ENCODE measurements at regions not wholly inside any gene's neighbourhood (a gene's known extent, or its start where the extent isn't known, plus 50 kb on each side); places are given as distances from the start of the nearest gene placed in this dataset.

GRCh38 chr1:37149296-37149695 is 115.0 kb upstream of the GRIK3 start:
- H3K36me3 ChIP-seq (ENCODE audit: insufficient read depth, low read length): no peaks in the 10 kb centered on the region
- TF ChIP-seq POLR2AphosphoS5 (IDR thresholded peaks at IDR 0.05; ENCODE audit: borderline replicate concordance, low read depth, low read length) (no peak), EZH2 (IDR thresholded peaks at IDR 0.05) (no peak), FOXP2 (optimal IDR thresholded peaks at IDR 0.05; ENCODE audit: control extremely low read depth, extremely low read length, insufficient read depth) (no peak)
- DNase-seq (ENCODE audit: low read depth, low spot score): no peak
- no peak overlapping the region for H3K9ac ChIP-seq (ENCODE audit: insufficient read length)
- H3K27ac ChIP-seq: no peak overlapping the region
- H3K4me3 ChIP-seq: no peak overlapping the region
- H3K9me3 ChIP-seq (ENCODE audit: low read depth, low read length): no peaks in the 10 kb centered on the region

GRCh38 chr1:37150986-37151385 is 116.7 kb upstream of the GRIK3 start:
- H3K27ac ChIP-seq: no peak overlapping the region
- no peak overlapping the region for H3K9ac ChIP-seq (ENCODE audit: insufficient read length)
- no peak overlapping the region for H3K4me3 ChIP-seq
- no peak for DNase-seq (ENCODE audit: low read depth, low spot score)
- H3K36me3 ChIP-seq (ENCODE audit: insufficient read depth, low read length): no peaks in the 10 kb centered on the region
- H3K9me3 ChIP-seq (ENCODE audit: low read depth, low read length): no peaks in the 10 kb centered on the region
- TF ChIP-seq EZH2 (IDR thresholded peaks at IDR 0.05) (no peak), POLR2AphosphoS5 (IDR thresholded peaks at IDR 0.05; ENCODE audit: borderline replicate concordance, low read depth, low read length) (no peak), FOXP2 (optimal IDR thresholded peaks at IDR 0.05; ENCODE audit: control extremely low read depth, extremely low read length, insufficient read depth) (no peak)

GRCh38 chr1:37151789-37152188 is 117.5 kb upstream of the GRIK3 start:
- no peaks in the 10 kb centered on the region for H3K9me3 ChIP-seq (ENCODE audit: low read depth, low read length)

GRCh38 chr1:37152491-37152890 is 118.2 kb upstream of the GRIK3 start:
- TF ChIP-seq POLR2AphosphoS5 (IDR thresholded peaks at IDR 0.05; ENCODE audit: borderline replicate concordance, low read depth, low read length) (no peak), EZH2 (IDR thresholded peaks at IDR 0.05) (no peak)
- Histone ChIP-seq H3K4me3 (no peak overlapping the region), H3K9me3 (ENCODE audit: low read depth, low read length) (no peaks in the 10 kb centered on the region), H3K27ac (no peak overlapping the region), H3K9ac (ENCODE audit: insufficient read length) (no peak overlapping the region), H3K36me3 (ENCODE audit: insufficient read depth, low read length) (no peaks in the 10 kb centered on the region)
- DNase-seq (ENCODE audit: low read depth, low spot score): no peak

More at GRCh38 chr1:37151789-37152188, 117.5 kb upstream of the GRIK3 start:
- no peak for DNase-seq (ENCODE audit: low read depth, low spot score)
- Histone ChIP-seq H3K27ac (no peak overlapping the region), H3K36me3 (ENCODE audit: insufficient read depth, low read length) (no peaks in the 10 kb centered on the region), H3K9ac (ENCODE audit: insufficient read length) (no peak overlapping the region), H3K4me3 (no peak overlapping the region)
- TF ChIP-seq EZH2 (IDR thresholded peaks at IDR 0.05): no peak
- TF ChIP-seq FOXP2 (optimal IDR thresholded peaks at IDR 0.05; ENCODE audit: control extremely low read depth, extremely low read length, insufficient read depth): no peak
- no peak for TF ChIP-seq POLR2AphosphoS5 (IDR thresholded peaks at IDR 0.05; ENCODE audit: borderline replicate concordance, low read depth, low read length)

- Histone ChIP-seq H3K36me3 (ENCODE audit: insufficient read depth, low read length) (no peaks in the 10 kb centered on the region), H3K9ac (ENCODE audit: insufficient read length) (no peak overlapping the region), H3K9me3 (ENCODE audit: low read depth, low read length) (no peaks in the 10 kb centered on the region), H3K4me3 (no peak overlapping the region), H3K27ac (no peak overlapping the region)
- no peak for DNase-seq (ENCODE audit: low read depth, low spot score)
- TF ChIP-seq POLR2AphosphoS5 (IDR thresholded peaks at IDR 0.05; ENCODE audit: borderline replicate concordance, low read depth, low read length): no peak
- no peak for TF ChIP-seq EZH2 (IDR thresholded peaks at IDR 0.05)
- no peak for TF ChIP-seq FOXP2 (optimal IDR thresholded peaks at IDR 0.05; ENCODE audit: control extremely low read depth, extremely low read length, insufficient read depth)
Measured at GRCh38 chr1:37153116-37154100, 119.1 kb upstream of the GRIK3 start.

- no peak for DNase-seq (ENCODE audit: low read depth, low spot score)
- H3K27ac ChIP-seq: no peak overlapping the region
- no peaks in the 10 kb centered on the region for H3K9me3 ChIP-seq (ENCODE audit: low read depth, low read length)
- no peak overlapping the region for H3K4me3 ChIP-seq
- TF ChIP-seq FOXP2 (optimal IDR thresholded peaks at IDR 0.05; ENCODE audit: control extremely low read depth, extremely low read length, insufficient read depth): no peak
- no peak for TF ChIP-seq POLR2AphosphoS5 (IDR thresholded peaks at IDR 0.05; ENCODE audit: borderline replicate concordance, low read depth, low read length)
- no peak for TF ChIP-seq EZH2 (IDR thresholded peaks at IDR 0.05)
- no peaks in the 10 kb centered on the region for H3K36me3 ChIP-seq (ENCODE audit: insufficient read depth, low read length)
- no peak overlapping the region for H3K9ac ChIP-seq (ENCODE audit: insufficient read length)
Measured at GRCh38 chr1:37156646-37157045, 122.3 kb upstream of the GRIK3 start.

GRCh38 chr1:37157634-37158033 is 123.3 kb upstream of the GRIK3 start:
- H3K9me3 ChIP-seq (ENCODE audit: low read depth, low read length): no peaks in the 10 kb centered on the region
- no peak overlapping the region for H3K27ac ChIP-seq
- H3K4me3 ChIP-seq: no peak overlapping the region
- no peaks in the 10 kb centered on the region for H3K36me3 ChIP-seq (ENCODE audit: insufficient read depth, low read length)
- DNase-seq (ENCODE audit: low read depth, low spot score): no peak
- H3K9ac ChIP-seq (ENCODE audit: insufficient read length): no peak overlapping the region
- TF ChIP-seq EZH2 (IDR thresholded peaks at IDR 0.05) (no peak), POLR2AphosphoS5 (IDR thresholded peaks at IDR 0.05; ENCODE audit: borderline replicate concordance, low read depth, low read length) (no peak), FOXP2 (optimal IDR thresholded peaks at IDR 0.05; ENCODE audit: control extremely low read depth, extremely low read length, insufficient read depth) (no peak)

GRCh38 chr1:37158113-37158749 is 123.9 kb upstream of the GRIK3 start:
- no peak for DNase-seq (ENCODE audit: low read depth, low spot score)
- no peak overlapping the region for H3K27ac ChIP-seq
- TF ChIP-seq EZH2 (IDR thresholded peaks at IDR 0.05) (no peak), POLR2AphosphoS5 (IDR thresholded peaks at IDR 0.05; ENCODE audit: borderline replicate concordance, low read depth, low read length) (no peak), FOXP2 (optimal IDR thresholded peaks at IDR 0.05; ENCODE audit: control extremely low read depth, extremely low read length, insufficient read depth) (no peak)
- H3K4me3 ChIP-seq: no peak overlapping the region
- H3K9me3 ChIP-seq (ENCODE audit: low read depth, low read length): no peaks in the 10 kb centered on the region
- H3K9ac ChIP-seq (ENCODE audit: insufficient read length): no peak overlapping the region
- H3K36me3 ChIP-seq (ENCODE audit: insufficient read depth, low read length): no peaks in the 10 kb centered on the region
